NCI-H82 treated with DMSO at 0.1 percent for 48 hours (cell line): ENCODE measurements at regions not wholly inside any gene's neighbourhood (a gene's known extent, or its start where the extent isn't known, plus 50 kb on each side); places are given as distances from the start of the nearest gene placed in this dataset.

Source experiments
- DNase-seq: peaks from one replicate; lab custom pipeline; 2025; ENCODE audit not compliant: unreplicated experiment; lab: John Stamatoyannopoulos, UW

DNA sequence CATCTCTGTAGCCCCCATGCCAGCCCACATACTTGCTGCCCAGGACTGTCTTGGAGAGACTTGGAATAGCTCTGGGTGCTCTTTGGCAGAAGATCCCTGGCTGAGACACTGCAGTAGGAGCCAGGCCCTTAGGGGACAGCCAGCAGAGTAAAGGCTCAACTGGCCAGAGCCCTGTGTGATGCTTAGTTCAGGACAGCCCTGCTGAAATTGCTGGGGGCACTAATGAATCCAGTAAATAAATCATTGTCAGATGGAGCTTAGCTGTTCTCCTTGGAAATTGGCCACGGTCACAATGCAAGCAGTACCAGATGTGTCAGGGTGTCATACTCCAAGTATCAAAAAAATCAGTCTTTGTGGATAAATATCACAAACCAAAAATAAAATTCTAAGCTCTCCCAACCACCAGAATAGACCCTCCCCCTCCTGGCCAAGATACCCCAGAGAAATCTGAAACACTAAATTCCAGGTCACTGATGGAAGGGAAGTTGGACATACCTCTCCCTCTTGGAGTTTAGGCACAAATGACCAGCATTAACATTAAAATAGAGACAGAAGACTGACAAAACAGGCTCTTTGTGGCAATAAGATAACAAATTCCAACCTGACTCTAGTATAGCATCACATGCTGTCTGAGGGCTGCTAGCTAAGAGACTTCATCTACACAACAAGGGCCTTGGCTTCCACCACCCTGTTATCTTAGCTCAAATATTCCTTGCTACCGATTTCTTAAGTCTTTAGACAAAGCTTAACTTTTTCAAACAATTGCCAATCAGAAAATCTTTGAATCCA, 83.2 kb upstream of the DNAH14 start:
- DNase-seq, result no peak

GRCh38 chr1:224850446-224850845, 79.0 kb upstream of the DNAH14 start:
- no peak for DNase-seq

GRCh38 chr1:224851210-224851847, 78.1 kb upstream of the DNAH14 start:
- DNase-seq, result no peak

DNA sequence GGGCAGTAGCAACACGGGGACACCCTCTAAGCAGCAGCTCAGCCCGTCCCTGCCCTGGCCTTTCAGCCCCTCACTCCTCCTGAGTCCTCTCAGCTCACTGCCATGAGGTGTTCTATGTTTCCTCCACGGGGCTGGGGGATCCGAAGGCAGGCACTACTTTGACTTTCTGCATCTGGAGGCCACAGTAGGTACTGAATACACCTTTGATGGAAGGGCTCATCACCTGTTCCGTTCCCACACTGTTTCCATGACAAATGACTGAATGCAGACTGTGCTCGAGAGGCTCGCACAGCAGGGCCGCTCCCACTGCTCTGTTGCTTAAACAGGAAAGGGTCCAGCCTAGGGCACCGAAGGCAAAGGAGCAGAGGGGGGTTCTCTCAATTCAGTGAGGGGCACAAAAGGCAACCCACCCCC, 77.6 kb upstream of the DNAH14 start:
- no peak for DNase-seq

DNA sequence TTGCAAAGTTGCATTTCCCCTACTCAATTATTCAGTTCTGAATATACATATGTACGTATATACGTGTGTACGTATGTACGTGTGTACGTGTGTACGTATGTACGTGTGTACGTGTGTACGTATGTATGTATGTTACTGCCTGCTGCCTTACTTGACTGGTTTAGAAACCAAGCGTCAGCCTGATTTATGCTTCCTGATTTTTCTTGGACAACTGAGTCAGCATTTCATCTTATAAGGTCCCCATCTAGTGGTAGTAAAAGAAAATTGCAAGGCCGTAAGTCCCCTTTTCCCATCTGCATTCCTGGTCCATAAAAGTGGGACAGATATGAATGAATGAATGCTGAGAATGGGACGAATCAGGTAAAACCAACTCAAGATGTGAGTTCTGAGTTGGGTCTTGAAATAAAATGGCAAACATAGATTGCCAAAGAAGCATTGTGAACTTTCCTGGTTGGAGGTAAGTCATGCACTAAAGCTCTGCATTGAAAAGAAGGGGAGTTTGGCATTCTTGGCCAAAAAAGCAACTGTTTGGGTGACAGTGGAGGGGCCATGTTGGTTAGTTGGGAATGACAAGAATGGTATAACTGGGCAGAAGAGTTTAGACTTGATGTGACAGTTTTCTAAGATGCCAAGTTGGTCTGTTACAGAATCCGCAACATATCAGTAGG, 76.4 kb upstream of the DNAH14 start:
- peak; percentile 61 for DNase-seq

GRCh38 chr1:224856973-224857372, 72.5 kb upstream of the DNAH14 start:
- DNase-seq, result no peak

GRCh38 chr1:224859651-224860050, 69.8 kb upstream of the DNAH14 start:
- no peak for DNase-seq

- DNase-seq, result peak; percentile 67
Measured at GRCh38 chr1:224860488-224861338, 68.8 kb upstream of the DNAH14 start.

GRCh38 chr1:224861339-224861716, 68.1 kb upstream of the DNAH14 start:
- no peak for DNase-seq

DNA sequence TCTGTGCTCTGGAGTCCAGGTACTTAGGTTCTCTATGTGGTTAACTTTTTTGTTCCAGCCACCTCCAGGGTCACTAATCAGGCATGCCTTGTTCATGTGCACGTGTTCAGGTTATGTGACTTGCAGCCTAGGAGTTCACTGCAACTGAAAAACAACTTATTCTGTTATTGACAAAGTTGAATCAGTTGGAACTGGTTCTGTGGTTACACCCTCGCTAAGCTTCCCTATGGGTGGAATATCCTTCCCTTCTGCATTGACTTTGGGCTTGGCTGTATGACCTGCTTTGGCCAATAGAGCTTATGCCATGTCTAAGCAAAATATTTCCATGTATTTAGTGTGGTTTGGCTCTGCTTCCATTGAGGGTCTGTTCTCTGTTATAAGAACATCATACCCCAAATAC, 66.0 kb upstream of the DNAH14 start:
- DNase-seq, result no peak

DNA sequence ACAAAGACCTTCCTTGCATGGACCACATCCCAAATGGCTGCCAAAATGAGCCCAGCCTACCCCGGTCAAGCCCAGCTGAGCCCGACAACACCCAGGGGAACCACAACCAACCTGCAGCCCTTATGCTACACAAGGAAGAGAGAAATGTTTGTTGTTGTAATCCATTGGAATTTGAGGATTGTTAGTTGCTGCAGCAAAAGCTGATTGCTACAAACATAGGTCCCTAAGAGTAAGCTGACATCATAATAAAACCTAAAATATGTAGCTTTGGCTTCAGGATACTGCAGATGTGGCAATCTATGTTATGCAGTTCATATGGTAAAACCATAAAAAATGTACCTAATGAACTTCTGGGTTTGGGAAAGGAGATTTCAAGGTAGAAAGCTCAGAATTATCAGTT, 65.5 kb upstream of the DNAH14 start:
- DNase-seq, result no peak

GRCh38 chr1:224865510-224865909, 64.0 kb upstream of the DNAH14 start:
- no peak for DNase-seq

GRCh38 chr1:224866940-224867339, 62.5 kb upstream of the DNAH14 start:
- no peak for DNase-seq

GRCh38 chr1:224867715-224868114, 61.8 kb upstream of the DNAH14 start:
- no peak for DNase-seq

DNA sequence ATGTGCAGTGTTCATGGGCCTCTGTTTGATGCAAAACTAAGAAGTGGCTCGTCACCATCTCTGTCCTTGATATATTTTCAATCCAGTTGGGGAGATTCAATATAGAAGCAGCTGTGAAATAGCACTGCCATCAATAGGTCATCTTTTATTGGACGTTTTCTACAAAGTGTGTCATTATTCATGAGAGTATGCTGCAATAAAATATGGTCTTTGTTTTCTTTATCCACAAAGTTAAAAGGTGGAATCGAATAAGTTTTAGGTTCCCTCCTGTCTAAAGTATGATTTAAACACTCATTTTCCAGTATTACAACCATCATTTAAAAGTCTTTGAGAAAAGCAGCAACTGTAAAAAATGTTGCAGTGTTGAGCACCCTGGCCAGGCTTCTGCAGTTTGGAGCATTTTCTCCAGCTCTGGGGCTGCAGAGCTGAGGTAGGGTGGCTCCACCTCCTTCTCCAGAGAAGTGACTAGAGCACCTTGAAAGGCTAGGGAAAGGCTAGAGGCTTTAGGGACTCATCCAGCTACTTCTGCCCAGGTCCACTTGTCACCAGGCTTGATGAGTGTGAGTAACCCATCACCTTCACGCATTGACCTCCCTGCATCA, 56.5 kb upstream of the DNAH14 start:
- DNase-seq, result no peak

- DNase-seq, result no peak
Measured at GRCh38 chr1:224873434-224874369, 55.8 kb upstream of the DNAH14 start.

DNA sequence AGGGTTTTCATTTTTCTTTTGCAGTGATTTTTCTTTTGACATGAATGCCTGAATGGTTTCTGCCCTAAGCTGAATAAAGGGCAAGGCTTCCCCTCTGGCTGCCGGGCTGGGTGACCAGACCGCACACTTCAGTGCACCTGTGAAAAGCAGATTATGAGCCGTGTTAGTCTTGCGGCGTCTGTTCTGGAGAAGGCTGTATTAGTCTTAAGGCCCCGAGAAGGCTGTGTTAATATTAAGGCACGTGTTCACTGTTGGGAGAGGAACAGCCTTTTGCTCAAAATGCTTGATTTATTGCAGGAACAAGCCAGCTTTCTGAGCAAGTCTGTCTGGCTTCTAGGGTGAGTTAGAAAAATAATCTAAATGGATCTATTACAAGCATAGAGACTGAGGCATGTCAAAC, 54.7 kb upstream of the DNAH14 start:
- peak; percentile 39 for DNase-seq

GRCh38 chr1:224879162-224879803, 50.2 kb upstream of the DNAH14 start:
- DNase-seq, result no peak
